ENCODE measurements at regions not wholly inside any gene's neighbourhood (a gene's known extent, or its start where the extent isn't known, plus 50 kb on each side); places are given as distances from the start of the nearest gene placed in this dataset.

- no peaks in the 10 kb centered on the region for H3K27me3 ChIP-seq (ENCODE audit: control insufficient read depth, insufficient read depth, low read length)
- no peak for TF ChIP-seq CTCF (IDR thresholded peaks at IDR 0.05; ENCODE audit: insufficient read depth, low read length, poor library complexity, severe bottlenecking)
- H3K36me3 ChIP-seq (ENCODE audit: control insufficient read depth, insufficient read depth, low read length) = no peaks in the 10 kb centered on the region
- H3K4me3 ChIP-seq (ENCODE audit: low read depth, low read length) = no peak overlapping the region
- DNase-seq (ENCODE audit: low read depth) = no peak
These were observed 269.6 kb downstream of the PSAT1 start for GRCh38 chr9:78566521-78566920.

DNA sequence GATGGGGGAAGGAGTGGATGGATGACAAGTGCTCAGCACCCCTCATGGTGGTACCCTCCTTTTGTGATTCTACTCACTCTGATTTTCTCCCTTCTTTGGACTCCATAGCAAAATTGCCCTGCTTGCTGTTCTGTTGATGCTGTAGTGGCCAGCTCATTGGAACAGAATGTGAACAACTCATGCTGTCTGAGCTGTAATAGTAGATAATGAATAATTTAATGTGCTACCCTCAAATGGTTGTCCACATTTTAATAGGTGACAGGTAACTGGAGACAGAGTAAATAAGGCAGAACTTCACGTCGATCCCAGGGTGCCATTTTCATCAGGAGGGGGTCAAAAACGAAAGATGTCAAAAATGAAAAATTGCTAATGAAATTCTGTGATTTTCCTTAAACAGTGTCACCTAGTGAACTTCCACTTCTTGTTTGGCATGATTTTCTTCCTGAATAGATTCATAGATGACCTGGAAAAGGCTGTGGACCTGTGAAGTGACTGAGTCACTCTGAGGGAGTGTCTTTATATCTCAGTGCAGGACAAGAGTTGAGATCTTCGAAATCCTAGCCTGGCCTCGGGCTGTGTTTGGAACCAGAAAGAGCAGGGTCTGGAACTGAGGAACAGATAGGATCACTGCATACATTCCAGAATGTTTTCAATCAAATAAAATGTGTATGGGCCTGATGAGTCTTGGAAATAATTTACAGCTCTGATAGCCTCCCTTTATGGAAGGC is 270.2 kb downstream of the PSAT1 start:
- Histone ChIP-seq H3K4me3 (ENCODE audit: low read depth, low read length) (no peak overlapping the region), H3K36me3 (ENCODE audit: control insufficient read depth, insufficient read depth, low read length) (no peaks in the 10 kb centered on the region), H3K27me3 (ENCODE audit: control insufficient read depth, insufficient read depth, low read length) (no peaks in the 10 kb centered on the region)
- no peak for TF ChIP-seq CTCF (IDR thresholded peaks at IDR 0.05; ENCODE audit: insufficient read depth, low read length, poor library complexity, severe bottlenecking)
- DNase-seq (ENCODE audit: low read depth) = peak; percentile 61

- no peak for TF ChIP-seq CTCF (IDR thresholded peaks at IDR 0.05; ENCODE audit: insufficient read depth, low read length, poor library complexity, severe bottlenecking)
- H3K36me3 ChIP-seq (ENCODE audit: control insufficient read depth, insufficient read depth, low read length) = no peaks in the 10 kb centered on the region
- no peak for DNase-seq (ENCODE audit: low read depth)
- no peak overlapping the region for H3K4me3 ChIP-seq (ENCODE audit: low read depth, low read length)
- no peaks in the 10 kb centered on the region for H3K27me3 ChIP-seq (ENCODE audit: control insufficient read depth, insufficient read depth, low read length)
These were observed 270.8 kb downstream of the PSAT1 start for GRCh38 chr9:78567693-78568092.

DNA sequence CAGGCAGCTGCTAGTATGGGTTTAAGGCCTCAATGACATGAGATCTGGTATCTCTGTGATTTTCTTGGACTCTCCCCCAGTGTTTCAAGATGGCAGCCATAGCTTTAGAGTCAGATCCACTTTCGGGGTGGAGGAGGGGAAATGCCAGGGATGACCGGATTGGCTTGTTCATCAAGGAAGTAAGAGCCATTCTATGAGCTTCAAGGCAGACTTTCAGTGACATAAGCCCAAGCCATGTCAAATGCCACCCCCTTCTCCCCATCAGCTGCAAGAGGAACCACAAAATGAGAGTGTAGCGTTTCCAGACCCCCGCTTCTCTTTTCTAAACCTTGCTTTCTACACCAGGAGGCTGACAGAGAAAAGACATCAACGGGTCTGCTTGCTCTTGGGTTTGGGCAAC is 271.8 kb downstream of the PSAT1 start:
- H3K27me3 ChIP-seq (ENCODE audit: control insufficient read depth, insufficient read depth, low read length) = no peaks in the 10 kb centered on the region
- H3K4me3 ChIP-seq (ENCODE audit: low read depth, low read length) = no peak overlapping the region
- no peak for TF ChIP-seq CTCF (IDR thresholded peaks at IDR 0.05; ENCODE audit: insufficient read depth, low read length, poor library complexity, severe bottlenecking)
- no peak for DNase-seq (ENCODE audit: low read depth)
- no peaks in the 10 kb centered on the region for H3K36me3 ChIP-seq (ENCODE audit: control insufficient read depth, insufficient read depth, low read length)

DNA sequence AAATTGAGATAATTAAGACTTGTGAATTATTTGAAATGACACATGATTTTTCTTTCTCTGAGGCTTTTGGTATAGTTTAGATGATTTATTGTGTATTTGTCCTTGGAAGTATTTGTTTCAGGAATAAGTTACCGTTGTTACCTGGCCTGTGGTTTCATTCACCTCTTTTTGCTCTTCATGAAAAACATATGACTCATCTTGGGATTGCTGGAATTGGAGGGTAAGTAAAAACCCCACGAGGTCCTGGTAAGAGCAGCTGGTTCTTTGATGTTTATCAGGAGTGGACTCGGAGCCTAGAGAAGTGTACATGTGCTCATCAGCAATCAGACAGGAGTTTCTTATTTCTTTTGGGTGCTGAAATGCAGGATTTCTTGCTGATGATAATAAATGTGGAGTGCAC is 275.3 kb downstream of the PSAT1 start:
- no peaks in the 10 kb centered on the region for H3K27me3 ChIP-seq (ENCODE audit: control insufficient read depth, insufficient read depth, low read length)
- TF ChIP-seq CTCF (IDR thresholded peaks at IDR 0.05; ENCODE audit: insufficient read depth, low read length, poor library complexity, severe bottlenecking) = no peak
- H3K4me3 ChIP-seq (ENCODE audit: low read depth, low read length) = no peak overlapping the region
- H3K36me3 ChIP-seq (ENCODE audit: control insufficient read depth, insufficient read depth, low read length) = no peaks in the 10 kb centered on the region
- no peak for DNase-seq (ENCODE audit: low read depth)

DNA sequence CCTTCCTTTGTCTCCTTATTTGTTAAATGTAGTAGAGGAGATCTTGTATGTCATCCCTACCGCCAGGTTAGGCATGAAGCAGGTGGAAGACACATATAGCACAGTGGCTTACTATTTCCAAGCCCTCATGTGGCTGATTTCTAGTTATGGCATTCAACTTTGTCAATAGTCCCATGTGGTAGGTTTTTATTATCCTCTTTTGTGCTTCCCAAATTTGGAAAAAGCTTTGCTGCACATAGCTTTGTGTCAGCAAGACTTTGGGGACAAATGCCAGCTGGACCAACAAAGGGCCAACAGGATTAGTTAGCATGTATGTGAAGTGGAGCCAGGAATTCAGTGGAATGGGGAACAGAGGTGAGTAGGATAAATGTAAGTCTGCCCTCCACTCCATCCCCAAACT is 276.3 kb downstream of the PSAT1 start:
- no peaks in the 10 kb centered on the region for H3K27me3 ChIP-seq (ENCODE audit: control insufficient read depth, insufficient read depth, low read length)
- no peak for TF ChIP-seq CTCF (IDR thresholded peaks at IDR 0.05; ENCODE audit: insufficient read depth, low read length, poor library complexity, severe bottlenecking)
- no peak for DNase-seq (ENCODE audit: low read depth)
- H3K4me3 ChIP-seq (ENCODE audit: low read depth, low read length) = no peak overlapping the region
- no peaks in the 10 kb centered on the region for H3K36me3 ChIP-seq (ENCODE audit: control insufficient read depth, insufficient read depth, low read length)
